ENCODE measurements at regions not wholly inside any gene's neighbourhood (a gene's known extent, or its start where the extent isn't known, plus 50 kb on each side); places are given as distances from the start of the nearest gene placed in this dataset.

- TF ChIP-seq POLR2AphosphoS5 (IDR thresholded peaks at IDR 0.05; ENCODE audit: low read depth), result no peak
- TF ChIP-seq, protein P1, sequence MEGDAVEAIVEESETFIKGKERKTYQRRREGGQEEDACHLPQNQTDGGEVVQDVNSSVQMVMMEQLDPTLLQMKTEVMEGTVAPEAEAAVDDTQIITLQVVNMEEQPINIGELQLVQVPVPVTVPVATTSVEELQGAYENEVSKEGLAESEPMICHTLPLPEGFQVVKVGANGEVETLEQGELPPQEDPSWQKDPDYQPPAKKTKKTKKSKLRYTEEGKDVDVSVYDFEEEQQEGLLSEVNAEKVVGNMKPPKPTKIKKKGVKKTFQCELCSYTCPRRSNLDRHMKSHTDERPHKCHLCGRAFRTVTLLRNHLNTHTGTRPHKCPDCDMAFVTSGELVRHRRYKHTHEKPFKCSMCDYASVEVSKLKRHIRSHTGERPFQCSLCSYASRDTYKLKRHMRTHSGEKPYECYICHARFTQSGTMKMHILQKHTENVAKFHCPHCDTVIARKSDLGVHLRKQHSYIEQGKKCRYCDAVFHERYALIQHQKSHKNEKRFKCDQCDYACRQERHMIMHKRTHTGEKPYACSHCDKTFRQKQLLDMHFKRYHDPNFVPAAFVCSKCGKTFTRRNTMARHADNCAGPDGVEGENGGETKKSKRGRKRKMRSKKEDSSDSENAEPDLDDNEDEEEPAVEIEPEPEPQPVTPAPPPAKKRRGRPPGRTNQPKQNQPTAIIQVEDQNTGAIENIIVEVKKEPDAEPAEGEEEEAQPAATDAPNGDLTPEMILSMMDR (conservative IDR thresholded peaks at IDR 0.05; ENCODE audit: low read depth in 2 of 2), result no peak
- TF ChIP-seq EZH2 (IDR thresholded peaks at IDR 0.05; ENCODE audit: low read depth, unreplicated experiment), result no peak
- no peak for TF ChIP-seq EZH2phosphoT487 (IDR thresholded peaks at IDR 0.05; ENCODE audit: unreplicated experiment)
- TF ChIP-seq ZNF114 (CRISPR knock-in tag; IDR thresholded peaks at IDR 0.05), result no peak
- TF ChIP-seq CREB1 (CRISPR knock-in tag; IDR thresholded peaks at IDR 0.05; ENCODE audit: low read depth), result no peak
- TF ChIP-seq ZNF331 (CRISPR knock-in tag; IDR thresholded peaks at IDR 0.05; ENCODE audit: low read depth), result no peak
- TF ChIP-seq, protein P2, sequence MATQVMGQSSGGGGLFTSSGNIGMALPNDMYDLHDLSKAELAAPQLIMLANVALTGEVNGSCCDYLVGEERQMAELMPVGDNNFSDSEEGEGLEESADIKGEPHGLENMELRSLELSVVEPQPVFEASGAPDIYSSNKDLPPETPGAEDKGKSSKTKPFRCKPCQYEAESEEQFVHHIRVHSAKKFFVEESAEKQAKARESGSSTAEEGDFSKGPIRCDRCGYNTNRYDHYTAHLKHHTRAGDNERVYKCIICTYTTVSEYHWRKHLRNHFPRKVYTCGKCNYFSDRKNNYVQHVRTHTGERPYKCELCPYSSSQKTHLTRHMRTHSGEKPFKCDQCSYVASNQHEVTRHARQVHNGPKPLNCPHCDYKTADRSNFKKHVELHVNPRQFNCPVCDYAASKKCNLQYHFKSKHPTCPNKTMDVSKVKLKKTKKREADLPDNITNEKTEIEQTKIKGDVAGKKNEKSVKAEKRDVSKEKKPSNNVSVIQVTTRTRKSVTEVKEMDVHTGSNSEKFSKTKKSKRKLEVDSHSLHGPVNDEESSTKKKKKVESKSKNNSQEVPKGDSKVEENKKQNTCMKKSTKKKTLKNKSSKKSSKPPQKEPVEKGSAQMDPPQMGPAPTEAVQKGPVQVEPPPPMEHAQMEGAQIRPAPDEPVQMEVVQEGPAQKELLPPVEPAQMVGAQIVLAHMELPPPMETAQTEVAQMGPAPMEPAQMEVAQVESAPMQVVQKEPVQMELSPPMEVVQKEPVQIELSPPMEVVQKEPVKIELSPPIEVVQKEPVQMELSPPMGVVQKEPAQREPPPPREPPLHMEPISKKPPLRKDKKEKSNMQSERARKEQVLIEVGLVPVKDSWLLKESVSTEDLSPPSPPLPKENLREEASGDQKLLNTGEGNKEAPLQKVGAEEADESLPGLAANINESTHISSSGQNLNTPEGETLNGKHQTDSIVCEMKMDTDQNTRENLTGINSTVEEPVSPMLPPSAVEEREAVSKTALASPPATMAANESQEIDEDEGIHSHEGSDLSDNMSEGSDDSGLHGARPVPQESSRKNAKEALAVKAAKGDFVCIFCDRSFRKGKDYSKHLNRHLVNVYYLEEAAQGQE (IDR thresholded peaks at IDR 0.05; ENCODE audit: unreplicated experiment), result no peak
- TF ChIP-seq NANOG (IDR thresholded peaks at IDR 0.05; ENCODE audit: borderline replicate concordance), result no peak
- no peak for TF ChIP-seq STAT1 (IDR thresholded peaks at IDR 0.05; ENCODE audit: unreplicated experiment)
- TF ChIP-seq JUNB (IDR thresholded peaks at IDR 0.05; ENCODE audit: unreplicated experiment), result no peak
- TF ChIP-seq, protein P3, sequence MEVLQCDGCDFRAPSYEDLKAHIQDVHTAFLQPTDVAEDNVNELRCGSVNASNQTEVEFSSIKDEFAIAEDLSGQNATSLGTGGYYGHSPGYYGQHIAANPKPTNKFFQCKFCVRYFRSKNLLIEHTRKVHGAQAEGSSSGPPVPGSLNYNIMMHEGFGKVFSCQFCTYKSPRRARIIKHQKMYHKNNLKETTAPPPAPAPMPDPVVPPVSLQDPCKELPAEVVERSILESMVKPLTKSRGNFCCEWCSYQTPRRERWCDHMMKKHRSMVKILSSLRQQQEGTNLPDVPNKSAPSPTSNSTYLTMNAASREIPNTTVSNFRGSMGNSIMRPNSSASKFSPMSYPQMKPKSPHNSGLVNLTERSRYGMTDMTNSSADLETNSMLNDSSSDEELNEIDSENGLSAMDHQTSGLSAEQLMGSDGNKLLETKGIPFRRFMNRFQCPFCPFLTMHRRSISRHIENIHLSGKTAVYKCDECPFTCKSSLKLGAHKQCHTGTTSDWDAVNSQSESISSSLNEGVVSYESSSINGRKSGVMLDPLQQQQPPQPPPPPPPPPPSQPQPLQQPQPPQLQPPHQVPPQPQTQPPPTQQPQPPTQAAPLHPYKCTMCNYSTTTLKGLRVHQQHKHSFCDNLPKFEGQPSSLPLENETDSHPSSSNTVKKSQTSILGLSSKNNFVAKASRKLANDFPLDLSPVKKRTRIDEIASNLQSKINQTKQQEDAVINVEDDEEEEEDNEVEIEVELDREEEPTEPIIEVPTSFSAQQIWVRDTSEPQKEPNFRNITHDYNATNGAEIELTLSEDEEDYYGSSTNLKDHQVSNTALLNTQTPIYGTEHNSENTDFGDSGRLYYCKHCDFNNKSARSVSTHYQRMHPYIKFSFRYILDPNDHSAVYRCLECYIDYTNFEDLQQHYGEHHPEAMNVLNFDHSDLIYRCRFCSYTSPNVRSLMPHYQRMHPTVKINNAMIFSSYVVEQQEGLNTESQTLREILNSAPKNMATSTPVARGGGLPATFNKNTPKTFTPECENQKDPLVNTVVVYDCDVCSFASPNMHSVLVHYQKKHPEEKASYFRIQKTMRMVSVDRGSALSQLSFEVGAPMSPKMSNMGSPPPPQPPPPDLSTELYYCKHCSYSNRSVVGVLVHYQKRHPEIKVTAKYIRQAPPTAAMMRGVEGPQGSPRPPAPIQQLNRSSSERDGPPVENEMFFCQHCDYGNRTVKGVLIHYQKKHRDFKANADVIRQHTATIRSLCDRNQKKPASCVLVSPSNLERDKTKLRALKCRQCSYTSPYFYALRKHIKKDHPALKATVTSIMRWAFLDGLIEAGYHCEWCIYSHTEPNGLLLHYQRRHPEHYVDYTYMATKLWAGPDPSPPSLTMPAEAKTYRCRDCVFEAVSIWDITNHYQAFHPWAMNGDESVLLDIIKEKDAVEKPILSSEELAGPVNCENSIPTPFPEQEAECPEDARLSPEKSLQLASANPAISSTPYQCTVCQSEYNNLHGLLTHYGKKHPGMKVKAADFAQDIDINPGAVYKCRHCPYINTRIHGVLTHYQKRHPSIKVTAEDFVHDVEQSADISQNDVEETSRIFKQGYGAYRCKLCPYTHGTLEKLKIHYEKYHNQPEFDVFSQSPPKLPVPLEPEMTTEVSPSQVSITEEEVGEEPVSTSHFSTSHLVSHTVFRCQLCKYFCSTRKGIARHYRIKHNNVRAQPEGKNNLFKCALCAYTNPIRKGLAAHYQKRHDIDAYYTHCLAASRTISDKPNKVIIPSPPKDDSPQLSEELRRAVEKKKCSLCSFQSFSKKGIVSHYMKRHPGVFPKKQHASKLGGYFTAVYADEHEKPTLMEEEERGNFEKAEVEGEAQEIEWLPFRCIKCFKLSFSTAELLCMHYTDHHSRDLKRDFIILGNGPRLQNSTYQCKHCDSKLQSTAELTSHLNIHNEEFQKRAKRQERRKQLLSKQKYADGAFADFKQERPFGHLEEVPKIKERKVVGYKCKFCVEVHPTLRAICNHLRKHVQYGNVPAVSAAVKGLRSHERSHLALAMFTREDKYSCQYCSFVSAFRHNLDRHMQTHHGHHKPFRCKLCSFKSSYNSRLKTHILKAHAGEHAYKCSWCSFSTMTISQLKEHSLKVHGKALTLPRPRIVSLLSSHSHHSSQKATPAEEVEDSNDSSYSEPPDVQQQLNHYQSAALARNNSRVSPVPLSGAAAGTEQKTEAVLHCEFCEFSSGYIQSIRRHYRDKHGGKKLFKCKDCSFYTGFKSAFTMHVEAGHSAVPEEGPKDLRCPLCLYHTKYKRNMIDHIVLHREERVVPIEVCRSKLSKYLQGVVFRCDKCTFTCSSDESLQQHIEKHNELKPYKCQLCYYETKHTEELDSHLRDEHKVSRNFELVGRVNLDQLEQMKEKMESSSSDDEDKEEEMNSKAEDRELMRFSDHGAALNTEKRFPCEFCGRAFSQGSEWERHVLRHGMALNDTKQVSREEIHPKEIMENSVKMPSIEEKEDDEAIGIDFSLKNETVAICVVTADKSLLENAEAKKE (CRISPR knock-in tag; IDR thresholded peaks at IDR 0.05), result no peak
- TF ChIP-seq ETS1 (IDR thresholded peaks at IDR 0.05), result no peak
These were observed 852.6 kb downstream of the NTRK3 start for GRCh38 chr15:87403973-87404372.
